ENCODE measurements at regions not wholly inside any gene's neighbourhood (a gene's known extent, or its start where the extent isn't known, plus 50 kb on each side); places are given as distances from the start of the nearest gene placed in this dataset.

- no peaks in the 10 kb centered on the region for H3F3A ChIP-seq (ENCODE audit: insufficient read depth, low read length, poor library complexity, severe bottlenecking)
- no peak overlapping the region for H3K4me3 ChIP-seq (ENCODE audit: low read length)
- TF ChIP-seq TAF1 (IDR thresholded peaks at IDR 0.05; ENCODE audit: low read depth) = no peak
- no peak for TF ChIP-seq SMC3 (conservative IDR thresholded peaks at IDR 0.05; ENCODE audit: poor library complexity)
- no peak for TF ChIP-seq MXI1 (conservative IDR thresholded peaks at IDR 0.05; ENCODE audit: poor library complexity, severe bottlenecking)
- no peak for TF ChIP-seq REST (IDR thresholded peaks at IDR 0.05; ENCODE audit: borderline replicate concordance)
- TF ChIP-seq CTCF (IDR thresholded peaks at IDR 0.05; ENCODE audit: poor library complexity, severe bottlenecking) = no peak
- TF ChIP-seq EZH2 (IDR thresholded peaks at IDR 0.05; ENCODE audit: borderline replicate concordance, insufficient read depth, low read length, poor library complexity, severe bottlenecking) = no peak
- TF ChIP-seq RAD21 (conservative IDR thresholded peaks at IDR 0.05) = no peak
- TF ChIP-seq POLR2AphosphoS5 (IDR thresholded peaks at IDR 0.05) = no peak
- no peaks in the 10 kb centered on the region for H3K36me3 ChIP-seq (ENCODE audit: insufficient read depth, low read length)
- H3K27me3 ChIP-seq (ENCODE audit: insufficient read depth, low read depth, low read length) = no peaks in the 10 kb centered on the region
- H3K9me2 ChIP-seq (ENCODE audit: insufficient read depth, low read length) = no peaks in the 10 kb centered on the region
- no peak overlapping the region for H3K9ac ChIP-seq (ENCODE audit: low read length)
- no peaks in the 10 kb centered on the region for H4K20me1 ChIP-seq (ENCODE audit: insufficient read depth)
- no peaks in the 10 kb centered on the region for H3K79me2 ChIP-seq (replicated peaks; ENCODE audit: insufficient read depth, low read length)
- no peaks in the 10 kb centered on the region for H3K9me3 ChIP-seq (ENCODE audit: low read length)
- H2AFZ ChIP-seq (ENCODE audit: low read depth, low read length) = no peak overlapping the region
- H3K27ac ChIP-seq (ENCODE audit: low read length) = no peak overlapping the region
- H3K4me2 ChIP-seq (ENCODE audit: low read length) = no peak overlapping the region
Observed at GRCh38 chr6:104010897-104011296, 848.8 kb downstream of the HACE1 start.

- H3K79me2 ChIP-seq (replicated peaks; ENCODE audit: insufficient read depth, low read length) = no peaks in the 10 kb centered on the region
- H4K20me1 ChIP-seq (ENCODE audit: insufficient read depth) = no peaks in the 10 kb centered on the region
- no peaks in the 10 kb centered on the region for H3K9me3 ChIP-seq (ENCODE audit: low read length)
- H3K27me3 ChIP-seq (ENCODE audit: insufficient read depth, low read depth, low read length) = no peaks in the 10 kb centered on the region
- peak overlapping the region; percentile 14 for H3K27ac ChIP-seq (ENCODE audit: low read length)
- H2AFZ ChIP-seq (ENCODE audit: low read depth, low read length) = no peak overlapping the region
- no peak for TF ChIP-seq POLR2AphosphoS5 (IDR thresholded peaks at IDR 0.05)
- no peak for TF ChIP-seq RAD21 (conservative IDR thresholded peaks at IDR 0.05)
- no peak for TF ChIP-seq EP300 (conservative IDR thresholded peaks at IDR 0.05; ENCODE audit: poor library complexity, severe bottlenecking)
- no peak for TF ChIP-seq CTCF (IDR thresholded peaks at IDR 0.05; ENCODE audit: poor library complexity, severe bottlenecking)
- TF ChIP-seq SMC3 (conservative IDR thresholded peaks at IDR 0.05; ENCODE audit: poor library complexity) = no peak
- TF ChIP-seq TAF1 (IDR thresholded peaks at IDR 0.05; ENCODE audit: low read depth) = no peak
- TF ChIP-seq EZH2 (IDR thresholded peaks at IDR 0.05; ENCODE audit: borderline replicate concordance, insufficient read depth, low read length, poor library complexity, severe bottlenecking) = no peak
- no peak for TF ChIP-seq MXI1 (conservative IDR thresholded peaks at IDR 0.05; ENCODE audit: poor library complexity, severe bottlenecking)
- no peak for TF ChIP-seq REST (IDR thresholded peaks at IDR 0.05; ENCODE audit: borderline replicate concordance)
- H3K9ac ChIP-seq (ENCODE audit: low read length) = no peak overlapping the region
- H3K4me3 ChIP-seq (ENCODE audit: low read length) = no peak overlapping the region
- no peaks in the 10 kb centered on the region for H3K9me2 ChIP-seq (ENCODE audit: insufficient read depth, low read length)
- no peak overlapping the region for H3K4me2 ChIP-seq (ENCODE audit: low read length)
- no peaks in the 10 kb centered on the region for H3K36me3 ChIP-seq (ENCODE audit: insufficient read depth, low read length)
- no peaks in the 10 kb centered on the region for H3F3A ChIP-seq (ENCODE audit: insufficient read depth, low read length, poor library complexity, severe bottlenecking)
Observed at GRCh38 chr6:104003803-104004516, 855.8 kb downstream of the HACE1 start.
